SW 1271 (cell line): ENCODE measurements at regions not wholly inside any gene's neighbourhood (a gene's known extent, or its start where the extent isn't known, plus 50 kb on each side); places are given as distances from the start of the nearest gene placed in this dataset.

Experiments
- DNase-seq, 2 experiments: peaks; one replicate each; lab custom pipeline; 2025; lab: John Stamatoyannopoulos, UW

- DNase-seq: no peak
These were observed 295.5 kb upstream of the KAZN start for GRCh38 chr1:14303011-14303410.

GRCh38 chr1:14304381-14304865 lies 294.1 kb upstream of the KAZN start:
- DNase-seq: no peak

GRCh38 chr1:14308460-14308859 lies 290.0 kb upstream of the KAZN start:
- DNase-seq: no peak

- no peak for DNase-seq
These were observed 288.5 kb upstream of the KAZN start for GRCh38 chr1:14309984-14310383.

GRCh38 chr1:14310476-14310875 lies 288.0 kb upstream of the KAZN start:
- no peak for DNase-seq

- DNase-seq: no peak
These were observed 284.6 kb upstream of the KAZN start for GRCh38 chr1:14313731-14314431.

- no peak for DNase-seq
These were observed 279.7 kb upstream of the KAZN start for GRCh38 chr1:14318830-14319229.

- DNase-seq: no peak
These were observed 278.0 kb upstream of the KAZN start for GRCh38 chr1:14320518-14320917.

- no peak for DNase-seq
These were observed 277.5 kb upstream of the KAZN start for GRCh38 chr1:14320986-14321385.

- DNase-seq: no peak
These were observed 277.1 kb upstream of the KAZN start for GRCh38 chr1:14321422-14321821.

GRCh38 chr1:14323568-14324247 lies 274.8 kb upstream of the KAZN start:
- no peak for DNase-seq

- no peak for DNase-seq
These were observed 274.2 kb upstream of the KAZN start for GRCh38 chr1:14324248-14324630.

- DNase-seq: no peak
These were observed 271.6 kb upstream of the KAZN start for GRCh38 chr1:14326857-14327256.

- no peak for DNase-seq
These were observed 269.8 kb upstream of the KAZN start for GRCh38 chr1:14328685-14329084.

GRCh38 chr1:14332158-14332557 lies 266.3 kb upstream of the KAZN start:
- DNase-seq: no peak

- no peak for DNase-seq
These were observed 263.9 kb upstream of the KAZN start for GRCh38 chr1:14334336-14335176.

- no peak for DNase-seq
These were observed 260.0 kb upstream of the KAZN start for GRCh38 chr1:14338509-14338908.

GRCh38 chr1:14339288-14339687 lies 259.2 kb upstream of the KAZN start:
- DNase-seq: no peak

- DNase-seq: no peak
These were observed 258.3 kb upstream of the KAZN start for GRCh38 chr1:14340002-14340785.

- DNase-seq: no peak
These were observed 257.3 kb upstream of the KAZN start for GRCh38 chr1:14341147-14341546.

GRCh38 chr1:14345946-14346550 lies 252.4 kb upstream of the KAZN start:
- peak; percentile 32 to 71 for DNase-seq

- DNase-seq: no peak
These were observed 251.3 kb upstream of the KAZN start for GRCh38 chr1:14347186-14347585.
